ENCODE measurements at regions not wholly inside any gene's neighbourhood (a gene's known extent, or its start where the extent isn't known, plus 50 kb on each side); places are given as distances from the start of the nearest gene placed in this dataset.

DNA sequence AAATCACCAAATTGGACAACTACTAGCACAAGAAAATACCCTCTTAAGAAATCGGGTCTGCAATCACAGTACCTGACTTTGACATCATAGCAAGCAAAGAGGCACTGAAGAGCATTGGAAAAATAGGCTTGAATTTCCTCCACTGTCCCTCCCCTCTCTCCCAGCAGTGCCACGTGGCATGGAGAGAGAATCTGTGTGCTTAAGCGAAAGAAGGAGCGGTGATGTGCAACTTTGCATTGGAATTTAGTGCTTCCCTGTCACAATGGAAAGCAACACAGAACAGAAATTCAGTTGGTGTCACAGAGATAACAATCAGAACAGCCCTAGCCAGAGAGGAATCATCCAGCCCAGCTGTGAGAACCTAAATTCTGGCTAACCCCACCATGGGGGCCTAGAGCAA lies 207.5 kb upstream of the SLITRK3 start:
- Histone ChIP-seq H4K91ac (ENCODE audit: insufficient read depth, low read depth, low read length) (no peak overlapping the region), H3K23ac (ENCODE audit: low read depth, low read length) (no peak overlapping the region), H3K27ac (ENCODE audit: insufficient read depth, low read length) (no peak overlapping the region), H2AK9ac (replicated peaks; ENCODE audit: low read depth, low read length, poor library complexity) (no peak overlapping the region), H2AK5ac (ENCODE audit: low read depth, low read length) (no peak overlapping the region), H3K4me3 (ENCODE audit: insufficient read depth, low read depth, low read length) (no peak overlapping the region), H3K18ac (ENCODE audit: low read depth, low read length) (no peak overlapping the region), H3K36me3 (ENCODE audit: control insufficient read depth, insufficient read depth, low read length) (no peaks in the 10 kb centered on the region), H2BK20ac (ENCODE audit: low read depth, low read length) (no peak overlapping the region), H4K20me1 (ENCODE audit: insufficient read depth, low read length) (no peaks in the 10 kb centered on the region), H4K5ac (ENCODE audit: low read depth, low read length) (no peak overlapping the region), H3K9me3 (ENCODE audit: control insufficient read depth, insufficient read depth, low read length) (peaks cover 5% of the 10 kb centered on the region), H3K4me1 (ENCODE audit: control insufficient read depth, insufficient read depth, low read length) (no peaks in the 10 kb centered on the region), H3K56ac (ENCODE audit: extremely low read depth, insufficient read depth, low read length) (no peak overlapping the region), H3K27me3 (ENCODE audit: control insufficient read depth, insufficient read depth, low read length) (no peaks in the 10 kb centered on the region), H4K8ac (ENCODE audit: low read depth in 2 of 2, low read length in 2 of 2) (no peak overlapping the region), H3K4ac (ENCODE audit: low read depth, low read length) (no peak overlapping the region), H2AFZ (replicated peaks; ENCODE audit: low read length, poor library complexity) (no peak overlapping the region), H3K9ac (ENCODE audit: low read depth, low read length) (no peak overlapping the region), H2BK120ac (ENCODE audit: low read depth, low read length) (no peak overlapping the region), H2BK5ac (ENCODE audit: low read depth, low read length, poor library complexity, severe bottlenecking) (no peak overlapping the region), H2BK15ac (ENCODE audit: low read depth, low read length) (no peak overlapping the region), H3K4me2 (ENCODE audit: low read depth, low read length) (no peak overlapping the region), H3K9me1 (ENCODE audit: insufficient read depth, low read length) (no peaks in the 10 kb centered on the region), H3K14ac (replicated peaks; ENCODE audit: low read depth, low read length) (no peak overlapping the region), H3K79me1 (ENCODE audit: low read depth in 1 of 2, low read length in 2 of 2) (no peaks in the 10 kb centered on the region)
- no peak for DNase-seq
- ATAC-seq (ENCODE audit: low read depth), result no peak
- TF ChIP-seq BHLHE40 (IDR thresholded peaks at IDR 0.05; ENCODE audit: low read depth, low read length) (no peak), CEBPB (IDR thresholded peaks at IDR 0.05; ENCODE audit: low read depth, low read length) (no peak), NFE2L2 (IDR thresholded peaks at IDR 0.05; ENCODE audit: low read depth, low read length) (no peak), RFX5 (IDR thresholded peaks at IDR 0.05; ENCODE audit: low read depth, low read length) (no peak), FOS (IDR thresholded peaks at IDR 0.05; ENCODE audit: low read depth, low read length) (no peak), MXI1 (IDR thresholded peaks at IDR 0.05; ENCODE audit: borderline replicate concordance, low read depth, low read length) (no peak), RAD21 (IDR thresholded peaks at IDR 0.05; ENCODE audit: low read length) (no peak), CHD1 (IDR thresholded peaks at IDR 0.05; ENCODE audit: low read depth, low read length) (no peak), SMC3 (IDR thresholded peaks at IDR 0.05; ENCODE audit: low read depth, low read length) (no peak), RCOR1 (IDR thresholded peaks at IDR 0.05; ENCODE audit: insufficient replicate concordance, low read length) (no peak)
- TF ChIP-seq, protein P1, sequence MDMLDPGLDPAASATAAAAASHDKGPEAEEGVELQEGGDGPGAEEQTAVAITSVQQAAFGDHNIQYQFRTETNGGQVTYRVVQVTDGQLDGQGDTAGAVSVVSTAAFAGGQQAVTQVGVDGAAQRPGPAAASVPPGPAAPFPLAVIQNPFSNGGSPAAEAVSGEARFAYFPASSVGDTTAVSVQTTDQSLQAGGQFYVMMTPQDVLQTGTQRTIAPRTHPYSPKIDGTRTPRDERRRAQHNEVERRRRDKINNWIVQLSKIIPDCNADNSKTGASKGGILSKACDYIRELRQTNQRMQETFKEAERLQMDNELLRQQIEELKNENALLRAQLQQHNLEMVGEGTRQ (IDR thresholded peaks at IDR 0.05; ENCODE audit: low read depth, low read length), result no peak
- CTCF ChIA-PET, result no interaction called here
- intact Hi-C loops (cut with micrococcal nuclease), result no loop called here
- BruUV-seq (replicated peaks), result no TSS peak
- dilution Hi-C loops (cut with HindIII; ENCODE audit: low sequenced_read_pairs, unreplicated experiment), result no loop called here
- WGBS, 2 experiments (ENCODE audit: extremely low coverage in 2 of 2, insufficient read length in 1 of 2), result no CpG with 5 or more reads among the region's 4 CpGs
- POLR2A ChIA-PET (ENCODE audit: unreplicated experiment), result no interaction called here
- in situ Hi-C loops (cut with MboI; ENCODE audit: low sequenced_read_pairs), result no loop called here

All from IMR-90 (cell line).